Esophagus squamous epithelium (tissue), 5 donors: ENCODE measurements at regions not wholly inside any gene's neighbourhood (a gene's known extent, or its start where the extent isn't known, plus 50 kb on each side); places are given as distances from the start of the nearest gene placed in this dataset.

Experiments used
- DNase-seq: peaks from one replicate; lab custom pipeline; 2025; lab: John Stamatoyannopoulos, UW
- H3K27ac ChIP-seq, 4 donors: fragments of 200-600 bp; sonication (generic); one replicate each; pipeline ENCODE4 v1.5.1; 2016 to 2019; ENCODE audit warnings: mild to moderate bottlenecking in 1 of 4
- H3K27me3 ChIP-seq, 4 donors: fragments of 200-600 bp; sonication (generic); 1 replicate in 3 of 4; 2 replicates in 1 of 4; pipeline versions ENCODE4 v1.5.1 to v1.6.0; 2017 to 2021; ENCODE audit warnings: antibody characterized with exemption in 1 of 4
- H3K36me3 ChIP-seq, 3 donors: fragments of 200-600 bp; sonication (generic); one replicate each; pipeline ENCODE4 v1.5.1; 2016 to 2019
- H3K4me1 ChIP-seq, 3 donors: fragments of 200-600 bp; sonication (generic); one replicate each; pipeline ENCODE4 v1.5.1; 2017 to 2019
- H3K4me3 ChIP-seq, 4 donors: fragments of 200-600 bp; sonication (generic); 1 replicate in 3 of 4; 2 replicates in 1 of 4; pipeline ENCODE4 v1.5.1; 2016 to 2019; ENCODE audit warnings: mild to moderate bottlenecking in 2 of 4, moderate library complexity in 1 of 4
- H3K9me3 ChIP-seq, 3 donors: fragments of 200-600 bp; sonication (generic); one replicate each; pipeline ENCODE4 v1.5.1; 2016 to 2019
- POLR2A ChIP-seq, 4 donors: fragments of 450-650 bp; IDR thresholded peaks; one replicate each; pipeline ENCODE4 v1.6.1; 2017; ENCODE audit warnings: antibody characterized with exemption in 4 of 4, mild to moderate bottlenecking in 4 of 4, moderate library complexity in 3 of 4
- WGBS, 2 donors: methylation state at CpG; one replicate each; pipeline ENCODE4 v1.1.5; 2018; 5-methylcytosine and 5-hydroxymethylcytosine counted together
- intact Hi-C: fragments of 100-400 bp; cut with DNase I; formaldehyde crosslinking; loops from one replicate; pipeline ENCODE4 v1.15.0; 2022
- TF ChIP-seq, protein P1 (sequence below), 6 experiments: fragments of 450-650 bp in 4 of 6; fragments of 200-600 bp in 2 of 6; sonication (generic) in 2 of 6; IDR thresholded peaks; one replicate each; pipeline ENCODE4 v1.5.1; 2016 to 2019; ENCODE audit warnings: antibody characterized with exemption in 6 of 6, mild to moderate bottlenecking in 4 of 6, moderate library complexity in 4 of 6
- donor health status: DM: yes; HTN: yes; CAD: no.

GRCh38 chr1:241411056-241411775 is 54.2 kb upstream of the RGS7 start:
- H3K4me3 ChIP-seq = no peak overlapping the region
- intact Hi-C loops = no loop called here
- no peak for TF ChIP-seq POLR2A (IDR thresholded peaks at IDR 0.05)
- TF ChIP-seq, protein P1, sequence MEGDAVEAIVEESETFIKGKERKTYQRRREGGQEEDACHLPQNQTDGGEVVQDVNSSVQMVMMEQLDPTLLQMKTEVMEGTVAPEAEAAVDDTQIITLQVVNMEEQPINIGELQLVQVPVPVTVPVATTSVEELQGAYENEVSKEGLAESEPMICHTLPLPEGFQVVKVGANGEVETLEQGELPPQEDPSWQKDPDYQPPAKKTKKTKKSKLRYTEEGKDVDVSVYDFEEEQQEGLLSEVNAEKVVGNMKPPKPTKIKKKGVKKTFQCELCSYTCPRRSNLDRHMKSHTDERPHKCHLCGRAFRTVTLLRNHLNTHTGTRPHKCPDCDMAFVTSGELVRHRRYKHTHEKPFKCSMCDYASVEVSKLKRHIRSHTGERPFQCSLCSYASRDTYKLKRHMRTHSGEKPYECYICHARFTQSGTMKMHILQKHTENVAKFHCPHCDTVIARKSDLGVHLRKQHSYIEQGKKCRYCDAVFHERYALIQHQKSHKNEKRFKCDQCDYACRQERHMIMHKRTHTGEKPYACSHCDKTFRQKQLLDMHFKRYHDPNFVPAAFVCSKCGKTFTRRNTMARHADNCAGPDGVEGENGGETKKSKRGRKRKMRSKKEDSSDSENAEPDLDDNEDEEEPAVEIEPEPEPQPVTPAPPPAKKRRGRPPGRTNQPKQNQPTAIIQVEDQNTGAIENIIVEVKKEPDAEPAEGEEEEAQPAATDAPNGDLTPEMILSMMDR (IDR thresholded peaks at IDR 0.05) = no peak
- H3K27ac ChIP-seq = no peak overlapping the region
- H3K27me3 ChIP-seq = no peaks in the 10 kb centered on the region
- no peak for DNase-seq
- WGBS, 2 donors = 45 to 55% methylated on average over 7 of the region's 7 CpGs
- no peaks in the 10 kb centered on the region for H3K4me1 ChIP-seq
- H3K36me3 ChIP-seq = no peaks in the 10 kb centered on the region
- no peaks in the 10 kb centered on the region for H3K9me3 ChIP-seq

DNA sequence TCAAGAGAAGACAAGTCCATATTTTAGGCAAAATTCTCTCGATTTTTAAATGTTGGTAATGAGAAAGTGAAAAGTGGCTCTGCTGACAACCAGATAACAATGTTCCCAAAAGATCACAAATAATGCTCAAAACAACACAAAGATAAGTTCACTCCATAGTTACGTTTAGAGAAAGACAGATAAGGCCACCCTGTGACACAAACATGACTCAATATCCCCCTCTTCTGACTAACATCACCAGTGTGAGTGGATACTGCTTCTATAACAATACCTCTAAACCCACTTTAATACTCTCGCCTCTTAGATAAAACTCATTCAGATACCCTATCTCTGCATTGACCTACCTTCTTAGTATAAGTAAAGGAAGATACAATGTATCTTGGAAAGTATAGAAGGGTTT is 51.2 kb upstream of the RGS7 start:
- H3K36me3 ChIP-seq = no peaks in the 10 kb centered on the region
- H3K27ac ChIP-seq = no peak overlapping the region
- TF ChIP-seq, protein P1 (IDR thresholded peaks at IDR 0.05) = no peak
- TF ChIP-seq POLR2A (IDR thresholded peaks at IDR 0.05) = no peak
- no peaks in the 10 kb centered on the region for H3K4me1 ChIP-seq
- WGBS, 2 donors = 50 to 54% methylated on average over 3 of the region's 3 CpGs
- intact Hi-C loops = no loop called here
- H3K9me3 ChIP-seq = no peaks in the 10 kb centered on the region
- no peak for DNase-seq
- H3K27me3 ChIP-seq = no peaks in the 10 kb centered on the region
- no peak overlapping the region for H3K4me3 ChIP-seq
